ENCODE measurements at regions not wholly inside any gene's neighbourhood (a gene's known extent, or its start where the extent isn't known, plus 50 kb on each side); places are given as distances from the start of the nearest gene placed in this dataset.
"Not testable (repeated sequence)": the region's sequence is repeated elsewhere in the genome, so short reads cannot be mapped to it uniquely, and the experiment has no call there.

DNA sequence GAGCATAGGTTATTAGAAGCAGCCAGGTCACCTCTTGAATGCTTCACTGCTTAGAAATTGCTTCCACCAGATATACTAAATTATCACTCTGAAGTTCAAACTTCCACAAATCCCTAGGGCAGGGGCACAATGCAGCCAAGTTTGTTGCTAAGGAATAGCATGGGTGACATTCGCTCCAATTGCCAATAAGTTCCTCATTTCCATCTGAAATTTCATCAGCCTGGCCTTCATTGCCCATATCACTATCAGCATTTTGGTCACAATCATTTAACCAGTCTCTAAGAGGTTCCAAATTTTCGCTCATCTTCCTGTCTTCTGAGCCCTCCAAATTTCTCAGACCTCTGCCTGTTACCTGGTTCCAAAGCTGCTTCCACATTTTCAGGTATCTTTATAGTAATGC, 356.1 kb downstream of the DAD1 start:
- DNase-seq: no peak

DNA sequence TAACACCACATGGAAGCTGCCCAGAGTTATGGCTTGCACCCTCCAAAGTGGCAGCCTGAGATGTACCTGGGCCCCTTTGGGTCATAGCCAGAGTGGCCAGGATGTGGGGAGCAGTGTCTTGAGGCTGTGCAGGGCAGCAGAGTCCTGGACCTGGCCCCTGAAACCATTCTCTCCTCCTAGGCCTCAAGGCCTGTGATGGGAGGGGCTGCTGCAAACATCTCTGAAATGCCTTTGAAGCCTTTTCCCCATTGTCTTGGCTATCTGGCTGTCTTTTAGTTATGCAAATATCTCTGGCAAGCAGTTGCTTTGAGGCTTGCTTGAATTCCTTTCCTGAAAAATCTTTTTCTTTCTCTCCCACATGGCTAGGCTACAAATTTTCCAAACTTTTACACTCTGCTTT, 356.5 kb downstream of the DAD1 start:
- no peak for DNase-seq

DNA sequence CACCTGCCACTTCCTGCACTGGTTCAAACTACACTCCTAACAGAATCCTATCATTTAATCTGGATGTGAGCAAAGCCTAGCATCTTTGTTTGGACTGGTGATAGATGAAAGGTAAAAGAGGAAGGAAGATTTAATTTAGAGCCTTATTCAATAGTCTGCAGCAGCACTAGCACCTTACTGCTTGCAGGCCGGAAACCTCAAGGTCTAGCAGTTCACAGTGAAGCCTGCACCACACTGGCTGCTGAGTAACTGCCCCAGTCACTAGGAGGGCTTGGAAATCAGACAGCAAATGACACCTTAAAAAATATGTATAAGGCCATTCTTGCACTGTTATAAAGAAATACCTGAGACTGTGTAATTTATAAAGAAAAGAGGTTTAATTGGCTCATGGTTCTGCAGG, 358.0 kb downstream of the DAD1 start:
- no peak for DNase-seq

DNA sequence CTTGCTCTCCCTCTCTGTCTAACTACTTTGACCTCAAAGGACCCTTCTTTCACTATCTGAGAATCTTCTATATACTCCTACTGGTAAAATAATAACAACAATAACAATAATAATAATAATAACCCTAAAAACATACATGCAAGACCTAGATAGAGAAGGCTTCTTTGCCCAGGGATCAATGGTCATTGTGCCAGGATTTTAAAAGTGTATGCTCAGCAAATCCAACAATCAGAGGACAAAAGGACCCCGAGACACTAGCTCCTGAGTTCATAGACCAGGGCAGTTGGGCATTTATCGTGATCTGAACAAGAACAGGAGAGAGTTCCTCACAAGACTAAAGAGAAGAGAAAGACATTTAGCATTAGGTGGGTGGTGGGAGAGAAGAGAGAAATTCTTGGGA, 358.5 kb downstream of the DAD1 start:
- no peak for DNase-seq

DNA sequence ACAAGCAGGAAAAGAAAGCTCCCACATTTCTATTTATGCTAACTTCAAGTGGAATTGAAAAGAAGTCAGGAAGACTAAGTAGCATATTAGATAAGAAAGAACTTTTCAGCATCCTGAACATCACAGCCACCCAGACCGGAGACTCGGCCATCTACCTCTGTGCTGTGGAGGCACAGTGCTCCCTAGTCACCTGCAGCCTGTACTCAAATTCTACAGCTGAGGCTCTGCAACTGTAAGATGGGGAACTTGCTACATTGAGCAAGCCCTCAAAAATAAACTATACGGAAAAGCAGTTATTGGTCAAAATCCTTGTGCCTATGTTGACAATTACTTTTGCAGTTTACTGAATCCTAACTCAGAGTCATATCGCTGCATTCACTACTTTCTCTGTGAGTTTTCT, 361.9 kb downstream of the DAD1 start:
- DNase-seq: no peak

DNA sequence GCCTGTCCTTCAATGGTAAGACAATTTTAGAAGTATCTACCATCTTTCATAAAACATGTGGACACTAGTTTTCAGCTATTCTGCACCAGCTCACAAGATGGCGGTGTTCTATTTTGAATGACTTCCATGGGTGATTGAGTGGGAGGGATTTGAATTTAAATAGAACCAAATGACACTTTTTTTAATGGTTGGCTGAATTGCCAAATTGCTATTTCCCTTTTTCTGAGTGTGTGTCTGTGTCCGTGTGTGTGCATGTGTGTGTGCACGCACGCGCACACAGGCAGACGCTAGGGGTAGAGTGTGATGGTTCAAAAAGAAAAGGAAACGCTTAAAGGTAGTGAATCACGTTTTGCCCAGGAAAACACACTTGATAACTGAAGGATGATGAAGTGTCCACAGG, 362.6 kb downstream of the DAD1 start:
- DNase-seq: no peak

DNA sequence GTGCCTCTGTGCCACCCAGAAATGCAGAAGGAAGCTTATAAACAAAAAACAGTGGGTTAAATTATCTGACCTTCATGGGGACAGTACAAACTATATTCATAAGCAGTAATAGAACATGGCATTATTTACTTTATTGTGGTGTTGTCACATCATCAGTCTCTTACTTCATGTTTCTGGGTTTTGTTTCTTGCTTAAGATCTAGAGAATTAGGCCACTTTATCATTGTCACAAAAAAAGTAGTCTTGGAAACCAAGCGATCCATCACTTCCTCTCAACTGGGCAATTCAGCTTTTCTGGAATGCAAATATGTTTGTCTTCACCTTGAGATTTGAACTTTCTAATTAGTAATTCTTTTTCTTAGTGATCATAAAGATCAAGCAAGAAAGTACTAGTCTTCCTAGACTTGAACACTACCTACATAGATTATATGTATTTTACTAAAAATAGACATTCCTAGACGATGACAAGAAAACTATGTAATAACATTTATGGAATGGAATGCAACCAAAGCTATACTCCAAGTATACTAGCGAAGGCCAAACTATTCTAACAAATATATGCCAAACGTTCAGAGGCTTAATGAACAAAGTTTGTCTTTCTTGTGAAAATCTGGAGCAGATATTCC, 363.4 kb downstream of the DAD1 start:
- DNase-seq: no peak

DNA sequence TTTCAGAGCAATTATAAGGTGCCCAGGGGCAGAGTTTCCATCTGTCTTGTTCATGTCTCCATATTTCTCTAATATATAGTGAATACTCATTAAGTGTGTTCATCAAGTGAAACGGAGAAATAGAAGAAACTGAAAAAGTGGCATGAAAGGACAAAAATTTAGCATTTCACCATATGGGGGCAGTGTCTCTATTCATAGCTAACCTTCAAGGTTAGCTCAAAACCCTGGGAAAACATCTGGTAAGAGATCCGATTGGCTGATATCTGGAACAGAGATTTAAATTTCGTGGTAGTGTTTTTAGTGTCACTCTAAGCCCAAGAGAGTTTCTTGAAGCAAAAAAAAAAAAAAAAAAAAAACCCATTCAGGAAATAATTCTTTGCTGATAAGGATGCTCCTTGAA, 367.5 kb downstream of the DAD1 start:
- no peak for DNase-seq

DNA sequence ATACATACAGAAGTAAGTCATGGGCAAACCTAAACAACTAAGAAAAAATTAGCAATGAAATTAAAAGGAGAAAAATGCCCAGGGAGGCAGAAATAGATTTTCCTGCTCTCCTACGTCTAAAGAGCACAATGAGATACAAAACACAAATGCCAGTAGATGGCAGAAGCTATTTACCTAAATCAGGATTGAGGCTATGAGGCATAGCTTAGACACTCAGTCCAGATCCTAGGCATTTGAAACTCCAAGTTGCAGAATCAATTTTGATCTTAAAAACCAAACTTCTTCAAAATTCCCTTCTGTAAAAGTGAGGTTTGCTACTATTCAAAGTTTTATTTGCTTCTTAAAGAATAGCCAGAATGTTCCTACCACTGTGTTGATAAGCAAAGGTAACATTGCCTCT, 368.6 kb downstream of the DAD1 start:
- DNase-seq: no peak

DNA sequence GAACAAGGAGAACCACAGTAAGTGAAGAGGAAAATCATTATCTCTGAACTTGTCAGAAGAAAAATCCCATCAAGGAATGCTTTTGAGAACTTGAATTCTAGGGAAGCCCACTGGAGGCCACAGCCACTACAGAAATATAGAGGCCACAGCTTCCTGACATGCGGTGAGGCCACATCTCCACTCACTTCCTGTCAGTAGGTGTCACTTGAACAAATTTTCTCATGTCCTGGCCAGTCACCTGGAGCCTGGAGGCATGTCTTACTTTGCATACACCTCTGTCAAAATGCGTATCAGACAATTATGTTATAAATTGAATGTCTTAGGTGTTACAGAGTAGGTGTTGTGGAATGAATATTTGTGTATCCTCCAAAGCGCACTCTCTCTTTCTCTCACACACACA, 370.3 kb downstream of the DAD1 start:
- no peak for DNase-seq

DNA sequence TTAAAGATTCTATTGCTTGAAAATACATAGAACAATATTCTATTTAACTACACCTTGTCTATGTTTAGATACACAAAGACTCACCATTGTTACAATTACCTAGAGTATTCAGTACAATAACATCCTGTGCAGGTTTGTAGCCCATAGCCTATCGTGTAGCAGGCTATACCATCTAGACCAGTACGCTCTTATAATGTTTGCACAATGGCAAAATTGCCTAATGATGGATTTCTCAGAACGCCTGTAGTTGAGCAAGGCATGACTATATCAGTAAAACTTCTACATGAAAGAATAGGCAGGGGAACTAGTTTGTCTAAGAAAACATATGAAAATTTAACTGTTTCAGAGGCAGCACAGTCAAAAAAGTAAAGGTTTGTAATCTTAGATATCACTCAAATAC, 375.9 kb downstream of the DAD1 start:
- no peak for DNase-seq

DNA sequence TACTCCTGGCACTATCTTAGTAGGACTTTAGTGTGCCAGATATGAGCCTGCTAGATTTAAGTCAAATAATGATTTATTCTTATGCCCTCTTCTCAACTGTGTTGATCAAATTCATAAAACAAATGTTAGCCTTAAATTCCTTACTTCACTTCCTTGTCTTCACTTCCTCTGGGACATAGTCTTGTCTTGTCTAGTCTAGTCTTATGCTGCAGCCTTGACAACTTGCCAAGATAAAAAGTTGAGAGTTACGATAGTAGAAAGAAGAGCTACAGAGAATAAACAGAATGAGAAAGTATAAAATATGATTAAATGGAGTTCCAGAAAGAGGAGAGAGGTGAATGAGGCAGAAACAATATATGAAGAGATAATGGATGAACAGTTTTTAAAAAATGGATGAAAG, 378.1 kb downstream of the DAD1 start:
- no peak for DNase-seq

DNA sequence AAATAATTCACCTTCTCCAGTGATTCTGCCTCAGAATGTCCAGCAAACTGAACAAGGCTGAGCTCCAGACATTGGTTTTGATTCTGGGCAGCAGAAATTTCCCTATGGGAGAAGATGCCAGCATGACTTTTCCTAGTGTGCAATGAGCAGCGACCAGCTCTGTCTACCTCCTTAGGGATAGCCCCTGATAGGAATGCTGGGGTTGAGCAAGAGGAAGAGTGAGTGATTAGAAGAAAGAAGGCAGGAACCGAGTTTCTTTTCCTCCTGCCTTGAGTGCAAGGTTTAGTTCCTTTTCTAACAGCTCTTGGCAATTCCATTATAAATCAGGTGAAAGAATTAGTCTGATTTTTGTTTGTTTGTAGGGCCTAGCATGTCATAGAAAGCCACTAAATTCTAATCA, 379.0 kb downstream of the DAD1 start:
- DNase-seq: no peak

DNA sequence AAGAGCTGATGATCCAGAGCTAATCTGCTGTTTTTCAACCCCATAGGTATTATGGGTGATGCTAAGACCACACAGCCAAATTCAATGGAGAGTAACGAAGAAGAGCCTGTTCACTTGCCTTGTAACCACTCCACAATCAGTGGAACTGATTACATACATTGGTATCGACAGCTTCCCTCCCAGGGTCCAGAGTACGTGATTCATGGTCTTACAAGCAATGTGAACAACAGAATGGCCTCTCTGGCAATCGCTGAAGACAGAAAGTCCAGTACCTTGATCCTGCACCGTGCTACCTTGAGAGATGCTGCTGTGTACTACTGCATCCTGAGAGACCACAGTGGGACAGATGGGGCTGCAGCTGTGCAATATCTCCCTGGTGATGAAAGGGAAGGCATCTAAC, 386.0 kb downstream of the DAD1 start:
- no peak for DNase-seq

DNA sequence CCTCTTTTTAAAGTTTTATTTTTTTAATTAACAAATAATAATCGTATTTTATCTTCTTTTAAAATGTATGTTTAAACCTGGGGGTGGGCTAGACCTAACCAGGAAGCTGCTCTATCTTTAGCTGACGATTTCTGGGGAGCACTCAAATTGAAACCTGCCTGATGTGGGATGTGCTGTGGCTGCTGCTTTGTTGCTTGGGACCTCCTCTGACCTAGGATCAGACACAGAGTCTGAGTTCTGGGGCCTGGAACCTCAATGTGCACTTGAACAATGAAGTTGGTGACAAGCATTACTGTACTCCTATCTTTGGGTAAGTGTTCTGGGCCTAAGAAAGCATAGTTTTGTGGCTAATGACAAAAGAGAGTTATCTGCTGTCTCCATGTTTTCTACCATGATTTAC, 386.7 kb downstream of the DAD1 start:
- DNase-seq: no peak

DNA sequence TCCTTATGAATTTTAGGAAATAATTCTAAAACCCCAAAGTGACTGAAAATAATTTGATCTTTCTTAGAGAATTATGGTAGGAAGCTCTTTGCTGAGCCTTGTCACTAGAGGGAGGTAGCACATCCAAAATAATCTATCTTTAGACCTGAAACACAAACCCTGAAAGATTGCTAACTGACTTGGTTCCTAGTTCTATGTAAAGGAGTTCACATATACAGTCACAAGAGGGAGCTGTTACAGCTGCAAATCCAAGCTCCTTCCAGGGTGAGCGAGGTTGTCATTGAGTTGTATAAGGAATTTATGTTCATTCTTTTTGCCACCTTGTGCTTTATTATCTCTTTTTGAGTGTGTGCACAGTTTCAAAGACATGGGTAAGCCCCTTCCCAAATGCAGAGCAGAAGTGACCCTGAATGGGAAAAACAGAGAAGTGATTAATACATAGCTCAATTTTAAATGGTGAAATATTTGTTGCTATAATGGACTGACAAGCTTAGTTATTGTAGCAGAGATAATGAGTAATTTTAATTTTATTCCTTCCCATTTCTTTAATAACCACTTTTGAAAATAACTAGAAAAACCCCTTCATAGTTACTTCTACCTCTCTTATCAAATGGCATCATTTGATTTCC, 387.9 kb downstream of the DAD1 start:
- DNase-seq: no peak

DNA sequence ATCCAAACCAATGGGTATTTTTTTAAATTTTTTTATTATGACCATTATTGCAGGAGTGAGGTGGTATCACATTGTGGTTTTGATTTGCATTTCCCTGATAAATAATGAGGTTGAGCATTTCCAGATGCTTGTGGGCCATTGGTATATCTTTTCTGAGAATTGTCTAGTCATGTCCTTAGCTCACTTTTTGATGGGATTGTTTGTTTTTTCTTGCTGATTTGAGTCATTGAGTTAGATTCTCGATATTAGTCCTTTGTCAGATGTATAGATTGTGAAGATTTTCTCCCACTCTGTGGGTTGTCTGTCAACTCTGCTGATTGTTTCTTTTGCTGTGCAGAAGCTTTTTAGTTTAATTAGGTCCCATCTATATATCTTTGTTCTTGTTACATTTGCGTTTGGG, 388.9 kb downstream of the DAD1 start:
- DNase-seq: not testable (repeated sequence)

DNA sequence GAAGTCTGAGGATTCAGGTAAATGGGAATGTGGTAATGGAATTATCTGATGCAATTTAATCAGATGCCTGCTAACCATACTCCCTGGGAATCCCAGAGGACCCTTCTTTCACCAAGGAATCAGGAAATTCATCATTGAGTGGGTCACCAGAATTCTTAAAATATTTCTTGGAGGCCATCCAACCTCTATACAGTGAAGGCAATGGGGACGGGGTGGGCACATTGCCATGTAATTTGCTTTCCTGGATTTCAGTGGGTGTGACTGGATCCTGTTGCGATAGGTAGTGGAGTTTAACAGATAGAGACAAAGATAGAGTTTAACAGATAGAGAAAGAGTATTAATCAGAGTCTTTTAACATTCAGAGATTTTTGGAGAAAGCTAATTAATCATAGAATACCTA, 394.4 kb downstream of the DAD1 start:
- DNase-seq: no peak

DNA sequence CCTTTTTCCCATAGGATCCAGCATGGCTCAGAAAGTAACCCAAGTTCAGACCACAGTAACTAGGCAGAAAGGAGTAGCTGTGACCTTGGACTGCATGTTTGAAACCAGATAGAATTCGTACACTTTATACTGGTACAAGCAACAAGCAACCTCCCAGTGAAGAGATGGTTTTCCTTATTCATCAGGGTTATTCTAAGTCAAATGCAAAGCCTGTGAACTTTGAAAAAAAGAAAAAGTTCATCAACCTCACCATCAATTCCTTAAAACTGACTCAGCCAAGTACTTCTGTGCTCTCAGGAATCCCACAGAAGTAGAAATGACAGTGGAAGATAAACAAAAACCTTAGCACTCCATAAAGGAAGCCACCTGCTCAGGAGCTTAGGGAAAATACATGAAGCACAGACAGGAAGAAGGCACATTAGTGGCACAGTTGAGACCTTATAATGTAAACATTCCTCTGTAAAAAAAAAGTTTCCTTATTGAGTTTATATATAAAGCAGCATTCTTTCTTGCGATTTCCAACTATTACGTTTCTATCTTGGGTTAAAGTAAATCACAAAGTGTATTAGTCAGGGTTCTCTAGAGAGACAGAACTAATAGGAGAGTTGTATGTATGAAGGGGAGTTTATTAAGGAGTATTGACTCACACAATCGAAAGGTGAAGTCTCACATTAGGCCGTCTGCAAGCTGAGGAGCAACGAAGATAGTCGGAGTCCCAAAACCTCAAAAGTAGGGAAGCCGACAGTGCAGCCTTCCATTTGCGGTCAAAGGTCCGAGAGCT, 398.4 kb downstream of the DAD1 start:
- DNase-seq: no peak

DNA sequence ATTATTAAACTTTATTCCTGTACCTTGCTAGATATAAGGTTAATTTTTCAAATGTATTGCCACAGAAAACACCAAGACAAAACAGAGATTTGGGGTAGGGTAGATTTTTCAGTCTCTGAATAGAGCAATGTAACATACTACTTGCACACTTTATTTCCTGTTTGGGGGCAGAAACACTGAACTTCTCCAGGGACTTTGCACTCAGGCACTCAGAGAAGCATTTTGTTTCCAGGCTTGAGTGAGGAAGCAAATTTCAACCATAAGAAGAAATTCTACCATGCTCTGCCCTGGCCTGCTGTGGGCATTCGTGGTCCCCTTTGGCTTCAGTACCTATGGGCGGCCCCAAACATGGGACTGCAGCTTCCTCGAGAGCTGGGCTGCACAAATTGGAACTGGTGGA, 399.1 kb downstream of the DAD1 start:
- DNase-seq: no peak

DNA sequence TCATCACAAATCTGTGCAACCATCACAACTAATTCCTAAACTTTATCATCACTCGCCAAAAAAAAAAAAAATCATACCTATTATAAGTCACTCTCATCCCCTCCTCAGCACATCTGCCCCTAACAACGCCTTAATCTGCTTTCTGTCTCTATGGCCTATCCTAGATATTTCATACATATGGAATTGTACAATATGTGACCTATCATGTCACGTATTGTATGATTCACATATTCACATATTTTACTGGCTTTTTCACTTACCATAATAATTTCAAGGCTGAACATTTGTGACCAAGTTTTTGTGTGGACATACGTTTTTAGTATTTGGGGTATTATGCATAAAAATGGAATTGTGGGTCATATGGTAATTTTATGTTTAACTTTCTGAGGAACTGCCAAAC, 400.7 kb downstream of the DAD1 start:
- DNase-seq: no peak

DNA sequence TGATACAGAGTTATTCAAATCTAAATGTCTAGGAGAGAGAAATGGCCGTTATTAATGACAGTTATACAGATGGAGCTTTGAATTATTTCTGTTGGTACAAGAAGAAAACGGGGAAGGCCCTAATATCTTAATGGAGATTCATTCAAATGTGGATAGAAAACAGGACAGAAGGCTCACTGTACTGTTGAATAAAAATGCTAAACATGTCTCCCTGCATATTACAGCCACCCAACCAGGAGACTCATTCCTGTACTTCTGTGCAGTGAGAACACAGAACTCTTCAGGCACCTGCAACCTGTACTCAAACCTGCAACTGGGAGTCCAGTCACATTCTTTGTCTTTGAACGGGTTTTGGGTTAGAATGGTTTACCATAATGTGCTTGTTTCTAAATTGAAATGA, 403.2 kb downstream of the DAD1 start:
- DNase-seq: no peak

DNA sequence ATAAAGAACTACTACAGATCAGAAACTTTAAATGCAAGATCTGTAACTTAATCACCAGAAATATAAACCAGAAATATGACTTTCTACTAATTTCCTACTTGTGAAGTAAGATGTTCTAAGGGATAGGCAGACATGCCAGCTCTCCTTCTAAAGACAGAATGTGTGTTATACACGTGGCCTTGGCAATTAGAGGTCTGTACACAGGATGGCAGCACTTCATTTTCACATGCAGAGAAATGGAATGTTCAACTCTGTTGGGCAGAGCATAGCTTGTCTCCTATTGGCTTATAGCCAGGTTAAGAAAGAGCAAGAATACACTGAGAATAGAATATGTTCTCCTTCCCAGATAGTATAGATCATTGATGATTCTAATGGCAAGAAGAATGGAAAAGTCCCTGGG, 403.8 kb downstream of the DAD1 start:
- DNase-seq: no peak

DNA sequence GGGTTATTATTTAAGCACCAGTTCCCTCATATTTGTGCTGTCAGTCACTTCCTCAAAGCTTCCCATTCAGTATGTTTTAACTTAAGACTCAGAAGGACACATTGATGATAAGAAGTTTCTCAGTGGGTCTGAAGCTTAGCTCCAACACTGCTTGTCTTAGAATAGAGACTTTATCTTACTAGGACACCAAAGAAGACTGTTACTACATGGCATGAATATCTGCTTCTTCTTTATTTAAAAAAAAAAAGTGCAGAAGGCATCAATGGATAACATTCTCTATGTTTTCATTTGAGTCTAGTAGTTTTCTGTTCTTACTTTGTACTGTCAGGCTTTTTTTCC, 404.2 kb downstream of the DAD1 start:
- no peak for DNase-seq

All from DMS79 (cell line).